Fibroblast of skin of abdomen (primary cell): ENCODE measurements at regions not wholly inside any gene's neighbourhood (a gene's known extent, or its start where the extent isn't known, plus 50 kb on each side); places are given as distances from the start of the nearest gene placed in this dataset.
A peak's percentile ranks its signal among the peaks of the same experiment; 100 is the strongest.

ENCODE experiments used
- DNase-seq: peaks from one replicate; pipeline ENCODE4 v3.0.0-alpha.2; 2013

GRCh38 chr11:25990406-25990805 is 341.5 kb upstream of the ANO3 start:
- no peak for DNase-seq

DNA sequence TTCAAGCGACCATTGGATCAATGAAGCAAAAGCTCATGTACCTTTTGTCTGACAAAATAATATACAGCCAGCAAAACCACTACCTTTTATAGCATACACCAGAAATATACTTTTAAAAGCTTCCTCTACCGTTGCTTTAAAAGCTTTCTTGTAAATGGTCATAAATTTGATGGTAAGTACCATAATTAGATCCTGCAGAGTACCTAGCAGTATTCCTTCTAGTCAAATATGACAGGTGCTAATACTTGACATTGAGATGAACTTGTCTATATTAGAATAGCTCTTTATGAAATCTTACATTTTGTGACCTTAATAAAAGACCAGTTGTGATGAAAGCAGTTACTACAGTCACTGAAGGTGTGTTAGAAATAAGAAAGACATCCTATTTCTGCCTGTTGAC is 340.5 kb upstream of the ANO3 start:
- DNase-seq, result no peak

GRCh38 chr11:25992294-25992693 is 339.6 kb upstream of the ANO3 start:
- no peak for DNase-seq

GRCh38 chr11:25993016-25993415 is 338.9 kb upstream of the ANO3 start:
- DNase-seq, result no peak

DNA sequence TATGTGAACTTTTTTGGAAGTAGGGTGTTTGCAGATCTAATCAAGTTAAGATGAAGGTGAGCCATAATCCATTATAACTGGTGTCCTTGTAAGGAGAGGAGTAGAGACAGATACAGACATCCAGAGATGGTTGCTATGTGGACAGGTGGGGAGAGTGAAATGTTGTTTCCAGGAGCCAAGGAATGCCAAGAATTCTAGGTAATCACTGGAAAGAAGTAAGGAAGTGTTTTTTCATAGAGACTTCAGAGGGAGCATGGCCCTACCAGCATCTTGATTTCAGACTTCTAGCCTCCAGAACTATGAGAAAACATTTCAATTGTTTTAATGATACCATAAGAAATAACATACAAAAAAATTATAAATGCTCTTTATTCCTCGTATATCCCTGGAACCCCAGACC is 320.5 kb upstream of the ANO3 start:
- no peak for DNase-seq

DNA sequence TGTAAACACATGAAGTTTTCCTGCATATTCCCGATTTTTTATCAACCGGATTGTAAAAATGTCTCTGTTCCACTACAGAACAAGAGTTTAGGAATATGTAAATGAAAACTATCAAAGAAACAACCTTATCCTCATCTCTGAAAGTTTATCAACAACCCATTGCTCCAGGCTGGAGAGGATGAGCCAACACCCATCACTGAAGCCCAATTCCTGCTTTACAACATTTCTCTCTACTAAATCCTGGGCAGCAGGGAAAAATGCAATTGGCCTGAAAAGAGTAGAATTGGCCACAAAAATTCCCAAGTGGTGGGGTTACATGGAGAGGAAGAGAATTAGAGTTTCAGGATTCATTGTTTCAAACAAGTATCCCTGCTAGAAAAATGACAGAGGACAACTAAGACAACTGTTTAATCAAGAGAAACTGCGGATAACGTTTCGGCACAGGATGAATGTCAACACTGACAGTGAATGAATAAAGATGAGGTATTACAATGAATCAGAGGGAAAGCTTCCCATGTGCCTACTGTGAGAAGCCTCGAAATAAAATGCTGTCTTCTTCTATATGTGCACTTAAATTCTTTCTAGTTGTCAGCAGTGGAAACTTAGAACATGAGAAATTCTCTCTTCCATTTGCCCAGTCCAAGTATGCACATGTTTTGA is 317.3 kb upstream of the ANO3 start:
- DNase-seq, result no peak

DNA sequence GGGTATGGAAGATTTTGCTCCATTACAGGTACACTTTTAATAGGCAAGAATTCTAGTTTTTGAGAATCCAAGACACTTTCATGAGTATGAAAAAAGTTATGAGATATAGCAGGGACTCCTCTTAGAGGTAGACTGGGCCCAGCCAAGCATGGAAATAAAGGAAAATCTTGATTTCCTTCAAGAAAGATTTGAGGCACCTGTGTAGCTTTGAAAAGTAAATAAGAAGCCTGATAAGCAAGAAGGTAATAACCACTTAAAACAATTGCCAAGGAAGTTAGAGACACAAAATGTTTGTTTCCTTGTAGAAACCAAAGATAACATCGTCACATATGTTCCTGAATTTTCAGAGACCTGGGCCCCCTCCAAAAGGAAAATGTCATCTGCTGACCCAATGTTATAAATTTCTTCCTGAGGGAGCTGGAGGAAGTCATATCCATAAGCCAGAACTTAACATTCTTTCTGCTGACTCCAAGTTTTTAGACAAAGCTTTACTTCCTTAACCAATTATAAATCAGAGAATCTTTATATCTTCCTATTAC is 314.5 kb upstream of the ANO3 start:
- DNase-seq, result no peak

- DNase-seq, result no peak
Measured at GRCh38 chr11:26017903-26018302, 314.0 kb upstream of the ANO3 start.

DNA sequence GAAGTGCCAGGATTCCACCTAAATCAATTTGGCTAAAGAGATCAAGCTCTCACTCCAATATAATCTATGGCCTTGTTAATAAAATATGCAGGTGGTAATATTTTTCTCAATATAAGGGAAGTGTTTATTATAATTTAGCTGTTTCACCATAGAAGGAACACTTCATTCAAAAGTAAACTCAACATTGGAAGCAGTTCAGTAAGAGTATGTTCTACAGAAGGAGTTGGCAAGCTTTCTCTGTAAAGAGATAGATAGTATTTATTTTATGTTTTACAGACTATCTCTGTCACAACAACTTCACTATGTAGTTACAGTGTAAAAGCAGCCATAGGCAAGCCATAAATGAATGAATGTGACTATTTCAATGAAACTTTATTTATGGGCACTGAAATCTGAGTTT is 313.6 kb upstream of the ANO3 start:
- no peak for DNase-seq

DNA sequence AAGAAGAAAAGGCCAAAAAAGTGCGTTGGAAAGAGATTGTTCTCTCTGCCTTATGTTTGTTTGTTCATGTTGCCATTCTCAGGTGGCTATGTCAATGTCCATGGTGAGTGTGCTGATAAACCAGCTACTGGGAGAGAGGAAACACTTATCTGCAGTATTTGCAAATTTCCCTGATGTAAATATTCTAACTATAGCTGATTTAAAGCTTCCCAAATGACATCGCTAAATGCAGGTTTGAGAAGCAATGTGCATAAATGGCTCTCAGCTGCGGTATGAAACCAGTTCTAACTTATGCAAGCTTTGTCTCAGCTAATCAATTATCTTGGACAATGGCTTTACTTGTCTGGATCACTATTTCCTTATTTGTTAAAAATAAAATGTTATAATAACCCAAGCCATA is 312.5 kb upstream of the ANO3 start:
- no peak for DNase-seq

GRCh38 chr11:26021017-26021416 is 310.9 kb upstream of the ANO3 start:
- DNase-seq, result no peak

GRCh38 chr11:26023057-26023456 is 308.9 kb upstream of the ANO3 start:
- no peak for DNase-seq

- peak; percentile 29 for DNase-seq
Measured at GRCh38 chr11:26025676-26026075, 306.3 kb upstream of the ANO3 start.

DNA sequence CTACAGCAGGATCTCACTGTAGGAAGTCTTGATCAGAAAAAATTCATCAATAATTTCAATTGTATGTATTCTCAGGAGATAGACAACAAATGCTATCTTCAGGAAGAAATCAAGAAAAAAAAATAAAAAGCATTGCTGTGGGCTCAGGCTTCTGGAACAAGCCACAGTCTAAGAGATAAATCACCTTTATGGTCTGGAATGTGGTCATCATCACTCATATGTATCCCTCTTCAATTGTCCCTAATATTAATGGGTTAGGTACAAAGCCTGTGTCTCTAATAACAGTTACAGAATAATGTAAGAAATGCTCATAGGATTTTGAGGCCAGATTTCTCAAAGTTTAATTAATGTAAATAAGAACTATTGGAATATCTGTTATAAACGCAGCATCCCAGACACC is 305.9 kb upstream of the ANO3 start:
- no peak for DNase-seq

- no peak for DNase-seq
Measured at GRCh38 chr11:26027887-26028286, 304.0 kb upstream of the ANO3 start.

- peak; percentile 65 for DNase-seq
Measured at GRCh38 chr11:26028393-26028911, 303.5 kb upstream of the ANO3 start.

GRCh38 chr11:26030399-26030798 is 301.5 kb upstream of the ANO3 start:
- DNase-seq, result no peak

DNA sequence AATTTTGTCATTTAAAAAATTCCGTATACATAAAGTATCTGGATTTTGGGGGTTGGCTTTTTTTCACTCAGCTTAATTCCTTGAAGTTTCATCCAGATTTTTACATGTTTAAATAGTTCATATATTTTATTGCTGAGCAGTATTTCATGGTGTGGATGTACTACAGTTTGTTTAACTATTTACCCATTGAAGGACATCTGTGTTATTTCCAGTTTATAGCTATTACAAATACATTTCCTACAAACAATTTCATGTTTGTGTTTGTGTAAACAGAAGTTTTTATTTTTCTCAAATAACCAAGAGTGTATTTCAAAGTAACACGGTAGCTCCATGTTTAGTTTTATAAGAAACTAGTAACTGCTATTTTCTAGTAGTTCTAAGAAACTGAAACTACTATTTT is 299.7 kb upstream of the ANO3 start:
- no peak for DNase-seq

DNA sequence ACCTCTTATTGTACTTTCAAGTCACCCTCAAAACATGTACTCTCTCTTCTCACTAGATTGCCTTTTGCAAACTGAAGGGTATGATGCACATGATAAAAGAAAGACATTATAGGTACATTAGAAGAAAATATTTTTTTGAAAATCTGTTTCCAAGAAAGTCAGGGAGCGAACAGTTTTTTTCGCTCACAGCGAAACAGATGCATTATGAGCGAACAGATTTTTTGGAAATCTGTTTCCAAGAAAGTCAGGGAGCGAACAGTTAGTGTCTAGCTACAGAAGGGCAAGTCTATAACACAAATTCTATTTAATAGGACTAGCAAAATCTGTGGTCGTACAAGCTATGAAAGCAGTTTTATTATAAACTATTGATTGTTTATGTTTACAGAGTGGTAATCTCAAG is 296.2 kb upstream of the ANO3 start:
- DNase-seq, result no peak

DNA sequence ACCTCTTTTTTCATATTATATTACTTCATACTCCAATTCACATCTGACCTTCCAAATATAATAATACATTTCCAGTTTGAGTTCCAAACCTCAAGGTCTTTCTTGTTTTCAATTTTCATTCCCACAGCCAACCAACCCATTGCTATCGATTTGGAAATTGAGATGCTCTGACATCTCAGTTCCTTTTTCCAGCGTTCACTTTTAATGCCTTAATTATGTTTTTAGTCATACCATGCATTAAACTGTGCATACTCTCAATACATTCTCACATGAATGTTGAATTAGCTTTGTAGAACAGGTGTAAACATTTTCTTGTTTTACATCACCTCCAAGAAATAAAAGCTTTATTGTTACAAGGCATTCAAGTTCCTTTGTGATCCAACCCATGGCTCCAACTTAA is 294.2 kb upstream of the ANO3 start:
- no peak for DNase-seq

DNA sequence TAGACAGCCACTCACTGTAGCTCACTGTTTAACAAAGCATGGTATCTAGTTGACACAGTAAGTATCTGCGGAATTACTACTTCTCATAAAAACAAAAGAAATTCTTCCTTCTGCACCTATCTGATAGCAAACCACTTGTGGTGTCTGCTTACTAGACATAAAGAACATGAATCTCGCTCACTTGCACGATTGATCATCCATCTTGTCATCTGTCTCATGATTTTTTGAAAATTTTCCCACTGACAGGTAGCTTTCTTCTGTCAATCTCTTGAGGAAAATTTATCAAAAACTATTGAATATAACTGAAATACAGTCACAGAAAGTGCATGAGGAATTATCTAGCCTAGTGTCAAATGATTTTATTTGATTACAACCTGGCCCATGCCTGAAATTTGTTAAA is 291.6 kb upstream of the ANO3 start:
- DNase-seq, result no peak

- DNase-seq, result no peak
Measured at GRCh38 chr11:26042113-26042512, 289.8 kb upstream of the ANO3 start.

DNA sequence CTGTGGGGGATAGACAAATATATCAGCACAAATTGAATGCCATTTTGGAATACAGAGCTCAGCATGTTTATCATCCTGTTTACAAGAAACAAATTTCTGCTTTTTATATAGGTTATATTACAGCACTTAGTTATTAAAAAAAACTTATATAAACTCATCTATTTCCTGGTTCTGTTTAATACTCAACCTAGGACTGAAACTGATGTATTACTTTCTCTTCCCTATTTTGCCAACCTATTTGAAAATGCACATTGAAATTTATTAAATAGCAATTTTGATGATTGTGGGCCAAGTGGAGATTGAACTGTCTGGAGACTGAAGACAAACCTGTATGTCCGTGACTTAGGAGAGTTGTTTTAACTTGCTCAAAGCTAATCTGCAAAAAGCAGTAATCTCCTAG is 288.3 kb upstream of the ANO3 start:
- DNase-seq, result no peak

- DNase-seq, result no peak
Measured at GRCh38 chr11:26044389-26044788, 287.5 kb upstream of the ANO3 start.

DNA sequence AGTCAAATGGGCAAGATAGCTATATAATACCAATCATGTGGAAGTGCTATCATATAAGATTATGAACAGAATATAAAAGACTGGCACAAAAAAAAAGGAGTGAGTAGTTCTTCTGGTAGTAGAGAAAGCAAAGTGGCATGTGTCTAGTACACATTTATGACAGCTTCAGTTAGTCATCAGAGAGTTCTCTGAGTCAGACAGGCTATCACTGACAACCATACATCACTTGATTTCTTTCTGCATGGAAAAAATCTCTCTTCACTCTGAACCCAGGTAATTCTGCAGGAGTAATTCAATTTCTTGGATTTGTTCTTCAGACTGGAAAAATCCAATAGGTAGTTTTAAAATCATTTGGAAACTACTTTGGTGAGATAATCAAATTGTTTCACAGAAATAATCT is 286.8 kb upstream of the ANO3 start:
- no peak for DNase-seq
